CD14-positive monocyte (primary cell): ENCODE measurements at regions not wholly inside any gene's neighbourhood (a gene's known extent, or its start where the extent isn't known, plus 50 kb on each side); places are given as distances from the start of the nearest gene placed in this dataset.

ENCODE experiments used
- DNase-seq, 3 donors: peaks; one replicate each; pipeline ENCODE4 v3.0.0-alpha.2; 2011 to 2022
- H2AFZ ChIP-seq: 2 replicates; pipeline ENCODE4 v1.6.0; 2012; ENCODE audit warnings: mild to moderate bottlenecking, low read depth, low read length, inconsistent platforms; ENCODE audit not compliant: insufficient read depth, poor library complexity, severe bottlenecking
- H3K27ac ChIP-seq, 2 donors: 1 replicate in 1 of 2; 2 replicates in 1 of 2; pipeline ENCODE4 v1.5.1; 2012 to 2013; ENCODE audit warnings: low read length in 2 of 2, control low read depth in 1 of 2, inconsistent platforms in 1 of 2, low read depth in 1 of 2, mild to moderate bottlenecking in 1 of 2
- H3K27me3 ChIP-seq, 2 donors: one replicate each; pipeline versions ENCODE4 v1.6.0 to v1.6.1; 2011 to 2013; ENCODE audit warnings: low read length in 2 of 2; ENCODE audit not compliant: control insufficient read depth in 2 of 2, insufficient read depth in 2 of 2
- H3K36me3 ChIP-seq, 2 donors: replicated peaks in 1 of 2; 1 replicate in 1 of 2; 2 replicates in 1 of 2; pipeline versions ENCODE4 v1.5.1 to v1.6.1; 2012 to 2013; ENCODE audit warnings: low read length in 2 of 2, control low read depth in 1 of 2, inconsistent platforms in 1 of 2, mild to moderate bottlenecking in 1 of 2; ENCODE audit not compliant: insufficient read depth in 2 of 2, control insufficient read depth in 1 of 2
- H3K4me1 ChIP-seq, 2 donors: 1 replicate in 1 of 2; 2 replicates in 1 of 2; pipeline versions ENCODE4 v1.5.1 to v1.6.1; 2012 to 2013; ENCODE audit warnings: low read length in 2 of 2, control low read depth in 1 of 2, inconsistent platforms in 1 of 2, mild to moderate bottlenecking in 1 of 2, moderate library complexity in 1 of 2; ENCODE audit not compliant: insufficient read depth in 2 of 2, control insufficient read depth in 1 of 2
- H3K4me2 ChIP-seq: replicated peaks from 2 replicates; pipeline ENCODE3; 2012; ENCODE audit warnings: low read length, moderate library complexity, mild to moderate bottlenecking; ENCODE audit not compliant: poor library complexity, severe bottlenecking; ENCODE audit errors: extremely low read depth
- H3K4me3 ChIP-seq, 3 experiments: fragments of 200-600 bp in 1 of 3; sonication (generic) in 1 of 3; replicated peaks in 1 of 3; 1 replicate in 2 of 3; 2 replicates in 1 of 3; pipeline ENCODE4 v1.5.1; 2011 to 2013; ENCODE audit warnings: low read length in 3 of 3, mild to moderate bottlenecking in 3 of 3, control low read depth in 2 of 3, low read depth in 2 of 3, inconsistent platforms in 1 of 3, moderate library complexity in 1 of 3
- H3K79me2 ChIP-seq: 2 replicates; pipeline ENCODE4 v1.6.0; 2012; ENCODE audit warnings: mild to moderate bottlenecking, control low read depth, inconsistent platforms, low read length, moderate library complexity; ENCODE audit not compliant: insufficient read depth
- H3K9ac ChIP-seq: 2 replicates; pipeline ENCODE4 v1.6.0; 2017; ENCODE audit warnings: low read length, mild to moderate bottlenecking; ENCODE audit not compliant: insufficient read depth, poor library complexity, severe bottlenecking
- H3K9me3 ChIP-seq, 2 donors: replicated peaks in 1 of 2; 1 replicate in 1 of 2; 2 replicates in 1 of 2; pipeline versions ENCODE4 v1.5.1 to v1.6.1; 2012 to 2013; ENCODE audit warnings: low read length in 2 of 2, control low read depth in 1 of 2; ENCODE audit not compliant: control insufficient read depth in 1 of 2, insufficient read depth in 1 of 2
- H4K20me1 ChIP-seq: 2 replicates; pipeline ENCODE4 v1.6.0; 2012; ENCODE audit warnings: mild to moderate bottlenecking, low read length, control low read depth, moderate library complexity; ENCODE audit not compliant: insufficient read depth
- H3K27ac Mint-ChIP-seq, 7 donors: one replicate each; pipeline ENCODE4 v1.8.0; 2020; ENCODE audit warnings: mild to moderate bottlenecking in 7 of 7, mixed read lengths in 7 of 7, moderate library complexity in 6 of 7, inconsistent platforms in 2 of 7
- H3K27me3 Mint-ChIP-seq, 3 donors: one replicate each; pipeline ENCODE4 v1.8.0; 2021 to 2022; ENCODE audit warnings: low read depth in 3 of 3, mild to moderate bottlenecking in 3 of 3, mixed read lengths in 3 of 3, moderate library complexity in 3 of 3, inconsistent platforms in 1 of 3
- H3K36me3 Mint-ChIP-seq, 2 donors: one replicate each; pipeline ENCODE4 v1.8.0; 2020; ENCODE audit warnings: mixed read lengths in 2 of 2, inconsistent platforms in 1 of 2, mild to moderate bottlenecking in 1 of 2
- H3K4me1 Mint-ChIP-seq: one replicate; pipeline ENCODE4 v1.8.0; 2020; ENCODE audit warnings: mild to moderate bottlenecking, mixed read lengths
- H3K4me3 Mint-ChIP-seq, 2 donors: one replicate each; pipeline ENCODE4 v1.8.0; 2020; ENCODE audit warnings: mild to moderate bottlenecking in 2 of 2, mixed read lengths in 2 of 2, moderate library complexity in 1 of 2
- H3K9me3 Mint-ChIP-seq, 7 donors: one replicate each; pipeline ENCODE4 v1.8.0; 2020 to 2022; ENCODE audit warnings: mixed read lengths in 7 of 7, mild to moderate bottlenecking in 6 of 7, moderate library complexity in 6 of 7, inconsistent platforms in 2 of 7
- WGBS: methylation state at CpG from one replicate; pipeline ENCODE4 v1.1.5; 2013; ENCODE audit warnings: missing lambda C conversion rate; ENCODE audit not compliant: insufficient coverage; 5-methylcytosine and 5-hydroxymethylcytosine counted together
- intact Hi-C, 2 donors: fragments of 100-400 bp; cut with micrococcal nuclease; formaldehyde crosslinking; loops; one replicate each; pipeline versions ENCODE4 v1.15.0 to v1.15.1; 2023
- TF ChIP-seq, protein P1 (sequence below): fragments of 200-600 bp; IDR thresholded peaks from one replicate; pipeline ENCODE4 v1.8.0; 2022; ENCODE audit warnings: antibody characterized with exemption, mild to moderate bottlenecking

GRCh38 chr10:22477334-22478287 is 132.3 kb downstream of the SPAG6 start:
- peaks cover 60 to 68% of the 10 kb centered on the region in 2 donors for H3K27me3 ChIP-seq
- H3K4me3 ChIP-seq, result no peak overlapping the region
- Mint-ChIP-seq H3K27ac (no peak overlapping the region), H3K27me3 (peaks cover 65 to 71% (median 71%) of the 10 kb centered on the region in 3 donors), H3K9me3 (peaks cover 0 to 13% (median 2%) of the 10 kb centered on the region in 7 donors), H3K36me3 (peaks cover 3% of the 10 kb centered on the region in 2 donors), H3K4me1 (peaks cover 15% of the 10 kb centered on the region), H3K4me3 (peak overlapping the region in 1 of 2 donors; percentile 85)
- H3K36me3 ChIP-seq, result no peaks in the 10 kb centered on the region
- intact Hi-C loops, result no loop called here
- peaks cover 0 to 15% of the 10 kb centered on the region in 2 donors for H3K9me3 ChIP-seq
- no peak for DNase-seq
- H3K9ac ChIP-seq, result no peak overlapping the region
- H3K4me1 ChIP-seq, result peaks cover 15 to 20% of the 10 kb centered on the region in 2 donors
- H3K27ac ChIP-seq, result no peak overlapping the region
- H2AFZ ChIP-seq, result no peak overlapping the region
- H3K79me2 ChIP-seq, result no peaks in the 10 kb centered on the region
- H3K4me2 ChIP-seq, result no peak overlapping the region
- TF ChIP-seq, protein P1, sequence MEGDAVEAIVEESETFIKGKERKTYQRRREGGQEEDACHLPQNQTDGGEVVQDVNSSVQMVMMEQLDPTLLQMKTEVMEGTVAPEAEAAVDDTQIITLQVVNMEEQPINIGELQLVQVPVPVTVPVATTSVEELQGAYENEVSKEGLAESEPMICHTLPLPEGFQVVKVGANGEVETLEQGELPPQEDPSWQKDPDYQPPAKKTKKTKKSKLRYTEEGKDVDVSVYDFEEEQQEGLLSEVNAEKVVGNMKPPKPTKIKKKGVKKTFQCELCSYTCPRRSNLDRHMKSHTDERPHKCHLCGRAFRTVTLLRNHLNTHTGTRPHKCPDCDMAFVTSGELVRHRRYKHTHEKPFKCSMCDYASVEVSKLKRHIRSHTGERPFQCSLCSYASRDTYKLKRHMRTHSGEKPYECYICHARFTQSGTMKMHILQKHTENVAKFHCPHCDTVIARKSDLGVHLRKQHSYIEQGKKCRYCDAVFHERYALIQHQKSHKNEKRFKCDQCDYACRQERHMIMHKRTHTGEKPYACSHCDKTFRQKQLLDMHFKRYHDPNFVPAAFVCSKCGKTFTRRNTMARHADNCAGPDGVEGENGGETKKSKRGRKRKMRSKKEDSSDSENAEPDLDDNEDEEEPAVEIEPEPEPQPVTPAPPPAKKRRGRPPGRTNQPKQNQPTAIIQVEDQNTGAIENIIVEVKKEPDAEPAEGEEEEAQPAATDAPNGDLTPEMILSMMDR, result no peak
- WGBS, result 51% methylated on average over 67 of the region's 72 CpGs
- H4K20me1 ChIP-seq, result no peaks in the 10 kb centered on the region

DNA sequence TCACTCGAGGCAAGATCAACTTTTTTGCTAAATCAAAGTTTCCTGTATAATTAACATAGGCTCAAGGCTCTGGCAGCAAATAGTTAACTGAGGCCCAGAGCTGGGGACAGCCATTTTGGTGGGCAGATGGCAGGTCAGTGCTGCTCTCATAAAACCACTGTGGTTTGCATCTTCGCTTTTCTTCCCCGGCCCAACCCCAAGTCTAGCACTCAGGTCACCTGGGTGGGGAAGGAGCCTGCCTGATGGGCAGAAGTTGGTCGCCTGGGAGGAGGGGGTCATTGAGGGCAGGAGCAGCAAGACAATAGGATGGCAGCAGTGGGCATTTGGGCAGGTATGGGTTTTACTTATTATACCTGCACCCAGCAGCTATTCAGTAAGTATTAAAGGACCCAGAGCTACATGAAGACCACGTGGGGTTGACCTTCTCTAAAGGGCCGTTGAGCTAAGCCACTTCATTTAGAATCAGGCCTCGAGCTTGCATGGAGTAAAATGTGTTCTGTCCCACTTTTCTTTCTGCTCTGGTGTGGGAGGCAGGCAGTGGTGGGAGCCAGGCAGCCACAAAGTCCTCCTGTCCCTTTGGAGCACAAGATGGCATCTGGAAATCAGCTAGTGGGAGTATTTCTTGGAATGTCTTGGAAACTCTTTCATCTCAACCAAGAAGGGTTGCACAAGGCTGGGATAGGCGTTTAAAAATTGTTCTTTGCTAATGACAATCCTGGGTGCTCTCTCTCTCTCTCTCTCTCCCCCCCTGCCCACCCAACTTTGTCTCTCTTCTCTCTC is 133.4 kb downstream of the SPAG6 start:
- Histone ChIP-seq H3K4me2 (no peak overlapping the region), H3K79me2 (no peaks in the 10 kb centered on the region), H3K27ac (no peak overlapping the region), H3K4me1 (peaks cover 15 to 20% of the 10 kb centered on the region in 2 donors), H3K27me3 (peaks cover 48 to 57% of the 10 kb centered on the region in 2 donors), H3K9me3 (peaks cover 0 to 15% of the 10 kb centered on the region in 2 donors), H3K4me3 (no peak overlapping the region), H3K9ac (no peak overlapping the region), H4K20me1 (no peaks in the 10 kb centered on the region), H3K36me3 (no peaks in the 10 kb centered on the region), H2AFZ (no peak overlapping the region)
- WGBS, result 93% methylated on average over 6 of the region's 8 CpGs
- H3K9me3 Mint-ChIP-seq, result peaks cover 0 to 13% (median 2%) of the 10 kb centered on the region in 7 donors
- H3K4me1 Mint-ChIP-seq, result peaks cover 15% of the 10 kb centered on the region
- no peak for DNase-seq
- intact Hi-C loops, result no loop called here
- H3K36me3 Mint-ChIP-seq, result peaks cover 3% of the 10 kb centered on the region in 2 donors
- peaks cover 58 to 68% (median 65%) of the 10 kb centered on the region in 3 donors for H3K27me3 Mint-ChIP-seq
- H3K4me3 Mint-ChIP-seq, result peak overlapping the region in 1 of 2 donors; percentile 74
- no peak overlapping the region for H3K27ac Mint-ChIP-seq
- TF ChIP-seq, protein P1, result no peak
